Neural progenitor cell (in vitro differentiated cells): ENCODE measurements at regions not wholly inside any gene's neighbourhood (a gene's known extent, or its start where the extent isn't known, plus 50 kb on each side); places are given as distances from the start of the nearest gene placed in this dataset.

ENCODE experiments used
- EZH2 ChIP-seq: fragments of 200-600 bp; sonication (generic); IDR thresholded peaks from 2 replicates; pipeline ENCODE4 v1.6.1; 2017; ENCODE audit warnings: antibody characterized with exemption, mild to moderate bottlenecking, moderate library complexity
- EZH2phosphoT487 ChIP-seq: fragments of 200-600 bp; sonication (generic); IDR thresholded peaks from 2 replicates; pipeline ENCODE4 v1.6.1; 2017; ENCODE audit warnings: antibody characterized with exemption
- TF ChIP-seq, protein P1 (sequence below): fragments of 200-600 bp; sonication (generic); IDR thresholded peaks from 2 replicates; pipeline ENCODE4 v1.5.1; 2017; ENCODE audit warnings: antibody characterized with exemption, mild to moderate bottlenecking

DNA sequence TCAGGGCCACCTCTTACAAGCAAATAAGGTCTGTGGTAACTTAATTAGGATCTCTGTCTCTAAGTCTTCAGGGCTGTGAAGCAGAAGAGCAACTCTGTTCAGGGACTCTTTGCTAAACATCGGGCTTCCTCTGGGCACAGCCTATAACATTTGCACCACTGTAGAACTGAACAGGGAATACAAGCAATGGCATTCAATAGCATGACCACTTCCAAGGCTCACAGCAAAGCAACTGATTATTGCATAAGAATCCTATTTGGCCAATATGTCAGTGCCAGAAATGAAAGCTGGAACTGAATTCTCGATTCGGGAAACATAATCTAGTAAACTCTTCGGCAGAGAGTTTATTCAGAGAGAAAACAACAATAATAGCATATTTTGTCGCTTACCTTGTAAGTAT is 92.2 kb upstream of the AMZ2 start:
- TF ChIP-seq, protein P1, sequence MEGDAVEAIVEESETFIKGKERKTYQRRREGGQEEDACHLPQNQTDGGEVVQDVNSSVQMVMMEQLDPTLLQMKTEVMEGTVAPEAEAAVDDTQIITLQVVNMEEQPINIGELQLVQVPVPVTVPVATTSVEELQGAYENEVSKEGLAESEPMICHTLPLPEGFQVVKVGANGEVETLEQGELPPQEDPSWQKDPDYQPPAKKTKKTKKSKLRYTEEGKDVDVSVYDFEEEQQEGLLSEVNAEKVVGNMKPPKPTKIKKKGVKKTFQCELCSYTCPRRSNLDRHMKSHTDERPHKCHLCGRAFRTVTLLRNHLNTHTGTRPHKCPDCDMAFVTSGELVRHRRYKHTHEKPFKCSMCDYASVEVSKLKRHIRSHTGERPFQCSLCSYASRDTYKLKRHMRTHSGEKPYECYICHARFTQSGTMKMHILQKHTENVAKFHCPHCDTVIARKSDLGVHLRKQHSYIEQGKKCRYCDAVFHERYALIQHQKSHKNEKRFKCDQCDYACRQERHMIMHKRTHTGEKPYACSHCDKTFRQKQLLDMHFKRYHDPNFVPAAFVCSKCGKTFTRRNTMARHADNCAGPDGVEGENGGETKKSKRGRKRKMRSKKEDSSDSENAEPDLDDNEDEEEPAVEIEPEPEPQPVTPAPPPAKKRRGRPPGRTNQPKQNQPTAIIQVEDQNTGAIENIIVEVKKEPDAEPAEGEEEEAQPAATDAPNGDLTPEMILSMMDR, result no peak
- TF ChIP-seq EZH2 (no peak), EZH2phosphoT487 (no peak)
